Stimulated activated effector memory CD8-positive, alpha-beta T cell treated with anti-CD3 and anti-CD28 coated beads, Interleukin-12 subunit alpha, Interleukin-12 subunit beta, amount 100 ng/mL, for 72 hours (primary cell): ENCODE measurements at regions not wholly inside any gene's neighbourhood (a gene's known extent, or its start where the extent isn't known, plus 50 kb on each side); places are given as distances from the start of the nearest gene placed in this dataset.
"Not testable (repeated sequence)": the region's sequence is repeated elsewhere in the genome, so short reads cannot be mapped to it uniquely, and the experiment has no call there.

Source experiments
- ATAC-seq: fragments of 150-1000 bp; cut with Tn5 transposase; 2 replicates; pipeline ENCODE4 v1.10.0; 2021
- DNase-seq, 2 donors: peaks; one replicate each; pipeline ENCODE4 v3.0.0; 2021 to 2022; ENCODE audit warnings: low spot score in 2 of 2
- H3K27ac Mint-ChIP-seq: one replicate; pipeline ENCODE4 v1.8.0; 2022; ENCODE audit warnings: mild to moderate bottlenecking, mixed read lengths
- H3K36me3 Mint-ChIP-seq: one replicate; pipeline ENCODE4 v1.8.0; 2022; ENCODE audit warnings: mild to moderate bottlenecking, mixed read lengths
- H3K4me1 Mint-ChIP-seq: one replicate; pipeline ENCODE4 v1.8.0; 2022; ENCODE audit warnings: mixed read lengths
- H3K4me3 Mint-ChIP-seq: one replicate; pipeline ENCODE4 v1.8.0; 2022; ENCODE audit warnings: mild to moderate bottlenecking, mixed read lengths
- H3K9me3 Mint-ChIP-seq: one replicate; pipeline ENCODE4 v1.8.0; 2022; ENCODE audit warnings: mixed read lengths

DNA sequence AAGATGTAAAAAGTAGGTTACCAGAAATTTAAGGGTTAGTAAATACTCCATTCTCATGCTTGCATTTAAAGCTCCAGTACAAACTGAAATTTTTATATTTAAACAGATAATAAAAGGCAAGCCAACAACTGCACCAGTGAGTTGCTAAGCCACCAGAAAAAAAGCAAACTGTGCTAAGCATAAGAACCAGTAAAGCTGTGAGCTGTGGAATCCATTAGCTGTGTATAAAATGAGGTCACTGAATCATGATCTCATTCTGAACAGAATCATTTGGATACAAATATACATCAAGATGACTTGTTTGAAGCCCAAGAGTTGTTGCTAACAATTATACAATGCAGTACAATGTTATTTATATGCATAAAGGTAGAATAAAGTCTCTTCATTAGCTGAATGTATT lies 1312.2 kb downstream of the SI start:
- DNase-seq, result no peak
- no peak overlapping the region for H3K4me3 Mint-ChIP-seq
- peaks cover 14% of the 10 kb centered on the region for H3K9me3 Mint-ChIP-seq
- H3K4me1 Mint-ChIP-seq, result no peaks in the 10 kb centered on the region
- no peak overlapping the region for H3K27ac Mint-ChIP-seq
- ATAC-seq, result no peak
- H3K36me3 Mint-ChIP-seq, result no peaks in the 10 kb centered on the region

DNA sequence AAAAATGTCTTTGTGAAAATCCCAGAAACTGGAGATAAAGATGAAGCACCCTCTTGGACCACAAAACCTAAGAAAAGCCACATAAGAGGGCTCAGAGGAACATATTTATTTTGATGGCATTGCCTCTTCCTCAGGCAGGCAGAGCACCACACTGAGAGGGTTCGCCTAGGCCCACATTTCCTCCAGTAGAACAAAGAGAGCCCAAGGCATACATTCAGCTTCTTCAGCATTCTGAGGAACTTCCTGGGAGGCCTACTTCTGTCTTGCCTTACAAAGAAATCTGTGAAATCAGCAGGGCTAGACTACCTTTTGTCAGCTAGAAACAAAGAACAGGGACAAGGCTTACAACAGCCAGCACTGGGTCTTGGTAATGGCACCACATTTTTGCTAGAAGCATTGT lies 1325.3 kb downstream of the SI start:
- no peak overlapping the region for H3K27ac Mint-ChIP-seq
- H3K36me3 Mint-ChIP-seq, result no peaks in the 10 kb centered on the region
- H3K4me3 Mint-ChIP-seq, result no peak overlapping the region
- no peaks in the 10 kb centered on the region for H3K4me1 Mint-ChIP-seq
- DNase-seq (no peak), ATAC-seq (no peak)
- H3K9me3 Mint-ChIP-seq, result peaks cover 30% of the 10 kb centered on the region

DNA sequence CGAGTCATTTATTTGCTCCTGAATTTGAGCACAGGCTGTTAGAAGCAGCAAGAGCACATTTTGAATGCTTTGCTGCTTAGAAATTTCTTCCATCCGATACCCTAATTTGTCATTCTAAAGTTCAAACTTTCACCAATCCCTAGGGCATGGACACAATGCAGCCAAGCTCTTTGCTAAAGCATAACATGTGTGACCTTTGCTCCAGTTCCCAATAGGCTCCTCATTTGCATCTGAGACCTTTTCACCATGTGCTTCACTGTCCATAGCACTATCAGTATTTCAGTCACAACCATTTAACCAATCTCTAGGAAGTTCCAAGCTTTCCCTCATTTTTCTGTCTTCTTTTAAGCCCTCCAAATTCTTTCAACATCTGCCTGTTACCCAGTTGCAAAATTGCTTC lies 1333.1 kb downstream of the SI start:
- H3K9me3 Mint-ChIP-seq, result peaks cover 27% of the 10 kb centered on the region
- DNase-seq (no peak), ATAC-seq (no peak)
- H3K4me1 Mint-ChIP-seq, result no peaks in the 10 kb centered on the region
- no peaks in the 10 kb centered on the region for H3K36me3 Mint-ChIP-seq
- no peak overlapping the region for H3K4me3 Mint-ChIP-seq
- no peak overlapping the region for H3K27ac Mint-ChIP-seq

DNA sequence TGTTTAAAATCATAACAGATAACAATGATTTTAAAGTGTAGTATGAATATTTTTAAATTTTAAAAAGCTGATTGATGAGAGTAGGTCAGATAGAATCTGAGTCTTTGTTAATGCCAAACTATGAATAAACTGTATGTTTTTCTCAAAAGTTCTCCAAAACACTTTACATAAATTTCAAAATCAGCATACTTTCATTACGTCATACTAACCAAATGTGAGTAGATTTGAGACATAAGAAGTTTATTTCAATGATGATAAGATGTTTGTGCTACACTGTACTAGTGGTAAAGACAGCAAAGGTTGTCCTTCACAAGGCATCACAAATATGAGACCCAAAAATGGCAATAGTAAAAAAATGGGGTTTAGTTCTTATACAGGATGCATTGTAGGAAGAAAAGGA lies 1342.9 kb downstream of the SI start:
- no peak overlapping the region for H3K27ac Mint-ChIP-seq
- H3K9me3 Mint-ChIP-seq, result peaks cover 6% of the 10 kb centered on the region
- H3K4me3 Mint-ChIP-seq, result no peak overlapping the region
- no peak for DNase-seq
- H3K4me1 Mint-ChIP-seq, result no peaks in the 10 kb centered on the region
- no peak for ATAC-seq
- H3K36me3 Mint-ChIP-seq, result no peaks in the 10 kb centered on the region

DNA sequence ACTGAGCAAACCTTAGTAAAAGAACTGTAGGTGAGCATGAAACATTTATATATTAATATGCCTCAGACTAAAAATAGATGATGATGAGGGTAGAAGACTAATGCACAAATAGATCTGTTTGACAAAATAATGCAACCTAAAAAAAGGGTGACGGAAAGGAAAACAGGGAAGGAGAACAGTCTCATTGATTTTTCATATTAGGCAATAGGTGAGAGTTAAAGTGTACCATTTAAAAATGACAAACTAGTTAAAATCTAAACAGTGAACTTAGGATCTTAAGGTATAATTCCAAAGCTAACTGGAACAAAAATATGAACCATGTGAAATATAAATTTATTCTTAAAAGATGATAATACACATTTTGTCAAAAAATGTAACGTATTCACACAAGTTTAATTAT lies 1347.6 kb downstream of the SI start:
- Mint-ChIP-seq H3K36me3 (no peaks in the 10 kb centered on the region), H3K27ac (no peak overlapping the region), H3K4me1 (no peaks in the 10 kb centered on the region), H3K4me3 (no peak overlapping the region), H3K9me3 (peaks cover 3% of the 10 kb centered on the region)
- DNase-seq (no peak), ATAC-seq (no peak)

DNA sequence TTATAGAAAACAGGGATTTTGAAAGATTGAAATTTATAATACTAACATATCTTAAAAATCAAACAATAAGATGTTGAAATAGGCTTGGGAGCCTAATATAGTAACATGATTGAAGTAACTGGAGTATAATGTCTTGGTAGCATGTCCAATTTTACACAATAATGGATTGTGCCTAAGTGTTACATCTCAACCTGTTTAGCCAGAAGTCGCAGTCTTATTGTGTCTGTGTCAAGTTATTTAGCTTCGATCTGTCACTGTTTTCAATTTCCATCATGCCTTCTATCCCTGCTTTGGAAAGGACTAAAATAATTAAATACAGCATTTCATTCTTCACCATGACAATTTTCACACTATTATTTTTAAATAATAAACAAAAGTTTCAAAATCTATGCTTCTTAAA lies 1352.2 kb downstream of the SI start:
- ATAC-seq (no peak), DNase-seq (no peak)
- no peaks in the 10 kb centered on the region for H3K4me1 Mint-ChIP-seq
- peaks cover 8% of the 10 kb centered on the region for H3K9me3 Mint-ChIP-seq
- H3K27ac Mint-ChIP-seq, result no peak overlapping the region
- H3K36me3 Mint-ChIP-seq, result no peaks in the 10 kb centered on the region
- no peak overlapping the region for H3K4me3 Mint-ChIP-seq

DNA sequence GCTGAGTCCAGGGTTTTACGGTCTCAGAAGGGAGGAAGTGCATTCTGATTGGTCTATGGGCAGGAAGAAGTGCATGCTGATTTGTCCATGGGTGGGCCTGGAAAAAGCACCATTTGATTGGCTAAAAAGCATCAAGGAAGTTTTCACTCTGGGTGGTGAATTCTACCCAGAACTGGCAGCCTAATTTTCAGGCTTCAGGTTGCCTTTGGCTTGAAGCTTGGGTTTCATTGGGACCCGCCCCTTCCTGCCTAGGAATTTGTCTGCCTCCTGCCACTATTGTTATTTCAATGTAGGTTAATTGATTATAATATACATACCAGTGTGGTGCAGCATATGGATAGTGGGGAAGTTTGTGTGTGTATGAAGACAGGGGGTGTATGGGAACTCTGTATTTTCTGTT lies 1355.9 kb downstream of the SI start:
- ATAC-seq (no peak), DNase-seq (no peak)
- Mint-ChIP-seq H3K27ac (no peak overlapping the region), H3K4me3 (no peak overlapping the region), H3K9me3 (peaks cover 11% of the 10 kb centered on the region), H3K4me1 (no peaks in the 10 kb centered on the region), H3K36me3 (no peaks in the 10 kb centered on the region)

DNA sequence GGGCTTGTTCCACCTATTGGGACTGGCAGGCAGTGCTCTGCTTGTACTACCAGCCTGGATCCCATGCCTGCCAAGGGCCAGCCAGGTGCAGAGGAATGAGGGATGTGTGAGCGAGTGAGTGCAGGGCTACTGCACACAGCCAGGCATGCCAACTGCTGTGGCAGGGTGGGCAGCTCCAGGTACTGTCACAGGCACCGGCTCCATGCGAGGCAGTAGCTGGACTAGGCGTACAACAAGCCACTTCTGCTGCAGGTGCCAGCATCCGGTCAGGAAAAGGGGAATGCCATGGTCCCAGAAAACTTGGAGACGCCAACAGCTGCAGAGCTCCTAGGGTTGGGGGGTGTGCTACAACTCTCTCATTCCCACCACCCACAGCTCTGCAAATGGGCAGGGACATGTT lies 1356.7 kb downstream of the SI start:
- Mint-ChIP-seq H3K36me3 (no peaks in the 10 kb centered on the region), H3K4me1 (no peaks in the 10 kb centered on the region), H3K9me3 (peaks cover 18% of the 10 kb centered on the region), H3K27ac (no peak overlapping the region), H3K4me3 (no peak overlapping the region)
- DNase-seq, result no peak
- ATAC-seq, result peak; percentile 21

DNA sequence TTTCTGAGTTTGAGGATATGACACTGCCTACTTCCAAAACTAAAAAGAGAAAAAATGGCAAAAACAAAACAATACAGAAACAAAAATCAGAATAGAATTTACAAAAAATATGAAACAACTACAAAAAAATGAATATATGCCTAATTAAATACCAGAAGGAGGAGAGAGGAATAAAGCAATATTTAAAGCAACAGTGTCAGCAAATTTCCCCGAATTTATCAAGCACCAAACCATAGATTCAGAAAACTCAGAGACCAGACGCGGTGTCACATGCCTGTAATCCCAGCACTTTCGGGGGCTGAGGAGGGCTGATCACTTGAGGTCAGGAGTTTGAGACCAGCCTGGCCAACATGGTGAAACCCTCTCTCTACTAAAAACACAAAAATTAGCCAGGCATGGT lies 1360.9 kb downstream of the SI start:
- Mint-ChIP-seq H3K27ac (no peak overlapping the region), H3K4me3 (no peak overlapping the region), H3K4me1 (no peaks in the 10 kb centered on the region), H3K9me3 (peaks cover 19% of the 10 kb centered on the region), H3K36me3 (no peaks in the 10 kb centered on the region)
- no peak for ATAC-seq
- no peak for DNase-seq

DNA sequence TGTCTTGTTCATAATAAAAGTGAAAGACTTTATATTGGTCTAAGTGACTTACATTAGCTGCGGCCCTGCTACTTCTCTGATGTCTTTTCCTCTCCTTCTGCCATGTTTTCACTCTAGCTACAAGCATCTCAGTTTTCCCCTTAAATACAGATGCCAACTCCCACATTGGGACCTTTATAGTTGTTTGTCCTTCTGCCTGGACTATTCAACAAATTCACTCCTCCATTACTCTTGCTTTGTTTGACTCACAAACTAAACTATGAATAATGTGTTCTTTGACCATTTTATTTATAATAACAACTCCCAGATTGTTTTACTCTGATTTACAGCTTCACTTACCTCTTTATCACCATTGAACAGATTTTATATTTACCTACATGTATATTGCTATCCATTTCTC lies 1369.9 kb downstream of the SI start:
- no peak for ATAC-seq
- no peak overlapping the region for H3K27ac Mint-ChIP-seq
- no peak overlapping the region for H3K4me3 Mint-ChIP-seq
- no peaks in the 10 kb centered on the region for H3K4me1 Mint-ChIP-seq
- DNase-seq, result no peak
- no peaks in the 10 kb centered on the region for H3K36me3 Mint-ChIP-seq
- peaks cover 19% of the 10 kb centered on the region for H3K9me3 Mint-ChIP-seq

DNA sequence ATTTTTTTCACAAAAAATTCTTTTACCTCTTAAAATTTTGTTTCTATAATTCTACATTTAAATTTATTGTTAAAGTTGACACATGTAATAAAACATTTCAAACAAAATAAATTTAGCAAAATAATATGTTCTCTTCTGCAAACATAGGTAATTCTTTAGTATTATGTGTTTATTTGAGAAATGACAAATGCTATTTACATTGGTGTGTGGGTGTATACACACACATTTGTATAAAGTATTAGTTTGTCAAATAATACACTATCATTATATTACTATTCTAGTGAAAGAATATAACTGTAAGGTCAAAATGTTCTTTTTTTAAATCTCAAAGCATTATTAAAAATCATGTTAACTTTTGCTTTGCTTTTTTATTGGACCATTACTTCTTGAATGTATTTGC lies 1370.6 kb downstream of the SI start:
- Mint-ChIP-seq H3K4me3 (no peak overlapping the region), H3K27ac (no peak overlapping the region), H3K9me3 (peaks cover 19% of the 10 kb centered on the region), H3K36me3 (no peaks in the 10 kb centered on the region), H3K4me1 (no peaks in the 10 kb centered on the region)
- ATAC-seq (no peak), DNase-seq (no peak)

DNA sequence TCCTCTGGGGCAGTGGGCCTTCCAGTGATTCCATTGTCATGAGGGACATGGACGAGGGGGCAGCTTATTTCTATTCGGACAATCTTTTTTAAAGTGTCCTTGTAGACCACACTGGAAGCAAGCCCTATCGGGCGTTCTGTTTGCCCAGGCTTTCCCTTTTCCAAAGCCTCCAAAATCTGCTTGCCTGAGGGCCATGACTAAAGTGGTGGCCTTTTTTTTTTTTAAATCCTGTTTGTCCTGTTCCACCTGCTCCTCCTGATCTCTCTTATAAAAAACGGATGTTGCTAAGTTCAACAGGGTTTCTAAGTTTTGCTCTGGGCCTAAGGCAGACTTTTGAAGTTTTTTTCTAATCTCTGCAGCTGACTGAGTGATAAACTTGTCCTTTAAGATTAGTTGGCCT lies 1380.1 kb downstream of the SI start:
- not testable (repeated sequence) for ATAC-seq, H3K4me1 Mint-ChIP-seq, DNase-seq, H3K27ac Mint-ChIP-seq, H3K4me3 Mint-ChIP-seq, H3K36me3 Mint-ChIP-seq
- H3K9me3 Mint-ChIP-seq, result peaks cover 31% of the 10 kb centered on the region

DNA sequence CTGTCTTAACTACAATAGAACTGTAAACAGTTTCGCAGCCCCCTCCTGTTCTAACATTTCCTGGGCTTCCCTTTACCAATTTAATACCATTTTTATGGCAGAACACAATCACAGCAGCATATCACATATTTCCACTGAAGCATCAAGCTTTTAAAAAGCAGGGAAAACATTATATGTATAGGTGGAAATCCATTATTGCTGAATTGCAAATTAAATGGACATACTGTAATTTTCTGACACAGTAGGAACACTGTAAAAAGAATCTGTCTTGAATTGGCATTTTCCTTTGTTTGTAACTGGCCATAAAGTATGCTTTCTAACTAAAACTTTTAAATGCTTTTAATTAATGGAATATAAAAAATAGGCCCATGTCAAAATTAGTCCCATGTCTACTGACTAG lies 1385.8 kb downstream of the SI start:
- H3K36me3 Mint-ChIP-seq, result no peaks in the 10 kb centered on the region
- H3K27ac Mint-ChIP-seq, result no peak overlapping the region
- ATAC-seq, result no peak
- DNase-seq, result no peak
- H3K9me3 Mint-ChIP-seq, result peaks cover 20% of the 10 kb centered on the region
- H3K4me1 Mint-ChIP-seq, result no peaks in the 10 kb centered on the region
- H3K4me3 Mint-ChIP-seq, result no peak overlapping the region

DNA sequence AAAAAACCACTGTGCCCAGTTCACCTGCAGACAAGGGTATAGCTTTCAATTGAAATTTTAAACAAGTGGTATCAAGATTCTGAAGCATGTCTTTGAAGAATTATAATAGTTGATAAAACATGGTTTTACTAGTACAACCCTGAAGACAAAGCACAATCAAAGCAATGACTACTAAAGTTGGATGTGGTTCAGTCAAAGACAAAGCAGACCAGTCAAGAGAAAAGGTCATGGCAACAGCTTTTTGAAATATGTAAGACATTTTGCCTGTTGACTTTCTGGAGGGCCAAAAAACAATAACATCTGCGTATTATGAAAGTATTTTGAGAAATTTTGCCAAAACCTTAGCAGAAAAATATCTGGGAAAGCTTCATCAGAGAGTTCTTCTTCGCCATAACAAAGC lies 1393.6 kb downstream of the SI start:
- Mint-ChIP-seq H3K27ac (no peak overlapping the region), H3K4me1 (no peaks in the 10 kb centered on the region), H3K36me3 (no peaks in the 10 kb centered on the region), H3K4me3 (no peak overlapping the region), H3K9me3 (peaks cover 16% of the 10 kb centered on the region)
- DNase-seq (no peak), ATAC-seq (no peak)

DNA sequence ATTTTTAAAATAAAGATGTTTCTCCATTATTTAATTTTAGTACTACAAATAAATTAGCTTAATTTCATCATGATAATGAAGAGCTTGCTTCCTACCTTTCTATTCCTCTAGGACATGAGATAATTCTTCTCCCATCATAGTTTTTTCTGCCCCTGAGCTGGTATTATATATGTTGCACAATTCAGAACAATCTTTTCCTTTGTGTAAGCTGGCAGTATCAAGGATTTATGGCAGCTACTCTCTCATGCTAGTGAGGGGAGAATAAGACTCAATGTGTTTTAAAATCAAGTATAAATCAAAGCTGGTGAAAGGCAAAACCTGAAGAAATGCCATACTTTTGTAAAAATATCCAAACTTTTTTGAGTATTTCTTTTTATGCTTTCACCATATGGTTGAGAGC lies 1405.3 kb downstream of the SI start:
- no peaks in the 10 kb centered on the region for H3K4me1 Mint-ChIP-seq
- ATAC-seq, result no peak
- no peak for DNase-seq

DNA sequence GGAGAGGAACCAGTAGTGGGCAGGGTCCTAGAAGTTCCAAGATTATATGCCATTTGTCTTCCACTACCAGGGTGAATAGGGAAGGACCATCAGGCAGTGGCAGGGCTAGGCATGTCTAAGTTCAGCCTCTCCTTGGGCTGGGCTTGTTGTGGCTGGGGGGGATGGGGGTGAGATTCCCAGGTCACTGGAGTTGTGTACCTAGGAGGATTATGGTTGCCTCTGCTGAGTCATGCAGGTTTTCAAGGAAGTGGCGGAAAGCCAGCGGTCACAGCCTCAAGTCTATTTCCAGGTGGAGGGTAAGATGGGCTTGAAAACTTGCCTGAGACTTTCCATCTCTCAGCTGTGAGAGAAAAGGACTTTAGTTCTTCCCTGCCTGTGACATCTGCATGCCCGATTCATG lies 1407.1 kb downstream of the SI start:
- no peak overlapping the region for H3K27ac Mint-ChIP-seq
- no peak for ATAC-seq

More for the DNA sequence above, 1405.3 kb downstream of the SI start:
- Mint-ChIP-seq H3K36me3 (no peaks in the 10 kb centered on the region), H3K4me3 (no peak overlapping the region), H3K9me3 (peaks cover 30% of the 10 kb centered on the region), H3K27ac (no peak overlapping the region)

DNA sequence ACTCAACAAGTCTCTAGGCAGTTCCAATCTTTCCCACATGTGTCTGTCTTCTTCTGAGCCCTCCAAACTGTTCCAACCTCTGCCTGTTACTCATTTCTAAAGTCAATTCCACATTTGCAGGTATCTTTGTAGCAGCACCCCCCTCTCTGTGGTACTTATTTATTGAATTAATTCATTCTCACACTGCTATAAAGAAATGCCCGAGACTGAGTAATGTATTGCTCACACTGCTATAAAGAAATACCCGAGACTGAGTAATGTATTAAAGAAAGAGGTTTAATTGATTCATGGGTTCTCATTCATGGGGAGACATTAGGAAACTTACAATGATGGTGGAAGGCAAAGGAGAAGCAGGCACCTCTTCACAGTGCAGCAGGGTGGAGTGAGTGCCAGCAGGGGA lies 1413.8 kb downstream of the SI start:
- Mint-ChIP-seq H3K4me3 (no peak overlapping the region), H3K36me3 (no peaks in the 10 kb centered on the region), H3K9me3 (peaks cover 23% of the 10 kb centered on the region), H3K27ac (no peak overlapping the region), H3K4me1 (no peaks in the 10 kb centered on the region)
- DNase-seq (no peak), ATAC-seq (no peak)

More for the DNA sequence above, 1407.1 kb downstream of the SI start:
- no peaks in the 10 kb centered on the region for H3K4me1 Mint-ChIP-seq
- H3K36me3 Mint-ChIP-seq, result no peaks in the 10 kb centered on the region
- no peak overlapping the region for H3K4me3 Mint-ChIP-seq
- no peak for DNase-seq
- peaks cover 26% of the 10 kb centered on the region for H3K9me3 Mint-ChIP-seq
